Activated T-cell treated with anti-CD3 and anti-CD28 coated beads, Interleukin-2, amount 50 U/mL, for 48 hours (primary cell): ENCODE measurements at regions not wholly inside any gene's neighbourhood (a gene's known extent, or its start where the extent isn't known, plus 50 kb on each side); places are given as distances from the start of the nearest gene placed in this dataset.

Experiments used
- DNase-seq, 2 experiments: peaks; one replicate each; pipeline ENCODE4 v3.0.0-alpha.2; 2020

DNA sequence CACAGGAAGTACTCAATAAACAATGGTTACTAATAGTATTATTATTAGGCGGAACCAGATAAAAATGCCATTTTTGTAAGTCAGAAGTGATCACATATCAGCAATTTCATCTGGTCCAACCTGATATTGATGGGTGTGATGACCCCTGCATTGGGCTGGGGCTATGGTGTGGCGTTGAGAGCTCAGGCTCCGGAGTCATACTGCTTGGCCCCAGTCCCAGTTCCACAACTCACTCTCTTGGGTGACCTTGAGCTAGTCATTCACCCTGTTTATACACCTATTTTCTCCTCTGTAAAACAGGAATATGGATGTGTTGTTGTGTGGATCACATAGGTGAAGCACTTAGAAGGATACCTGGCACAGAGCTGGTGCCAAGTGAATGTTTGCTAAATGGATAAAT is 229.4 kb upstream of the POU3F1 start:
- no peak for DNase-seq

DNA sequence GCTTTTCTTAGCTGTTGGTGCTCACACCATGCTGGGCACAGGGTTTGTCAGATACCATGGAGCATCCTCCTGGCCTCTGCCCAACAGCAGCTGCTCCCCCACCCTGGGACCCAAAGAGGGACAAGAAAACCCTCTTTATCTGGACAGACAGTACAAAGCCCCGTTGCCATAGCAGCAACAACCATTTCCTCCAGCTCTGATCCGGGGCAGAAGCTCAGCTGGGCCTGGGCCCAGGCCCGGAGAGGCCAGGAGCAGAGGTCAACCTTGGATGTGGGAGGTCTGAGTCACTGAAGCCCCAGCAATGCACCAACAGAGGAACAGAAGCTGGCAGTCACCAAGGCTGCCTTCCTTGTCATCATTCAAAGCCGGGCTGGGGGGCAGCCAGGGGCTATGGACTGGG is 228.4 kb upstream of the POU3F1 start:
- DNase-seq = no peak

DNA sequence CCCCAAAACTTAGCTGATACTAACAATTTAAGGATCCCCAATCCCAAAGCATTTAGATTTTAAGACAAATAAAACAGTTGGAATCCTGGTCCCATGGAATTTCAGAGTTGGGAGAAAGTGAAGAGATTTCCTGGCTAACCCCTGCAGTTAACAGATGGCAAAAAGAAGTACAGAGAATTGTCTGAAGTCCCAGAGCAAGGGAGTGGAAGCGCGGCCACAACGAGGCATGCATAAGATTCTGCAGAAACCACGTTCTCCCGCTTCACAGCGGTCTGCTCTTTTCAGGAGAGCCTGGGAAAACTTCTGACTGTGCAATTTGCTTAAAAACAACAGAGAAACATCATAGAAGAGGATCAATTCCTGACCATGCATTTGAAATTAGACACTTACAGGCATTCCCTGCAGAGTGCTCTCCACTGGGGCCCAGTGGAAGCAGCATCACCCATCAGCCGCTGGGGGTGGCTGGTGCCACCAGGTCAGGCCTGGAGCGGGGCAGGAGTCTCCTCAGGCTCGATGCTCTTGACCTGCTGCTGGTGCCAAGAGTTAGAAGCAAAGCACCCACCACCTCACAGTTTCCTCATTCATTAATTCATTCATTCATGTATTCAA is 226.7 kb upstream of the POU3F1 start:
- no peak for DNase-seq

DNA sequence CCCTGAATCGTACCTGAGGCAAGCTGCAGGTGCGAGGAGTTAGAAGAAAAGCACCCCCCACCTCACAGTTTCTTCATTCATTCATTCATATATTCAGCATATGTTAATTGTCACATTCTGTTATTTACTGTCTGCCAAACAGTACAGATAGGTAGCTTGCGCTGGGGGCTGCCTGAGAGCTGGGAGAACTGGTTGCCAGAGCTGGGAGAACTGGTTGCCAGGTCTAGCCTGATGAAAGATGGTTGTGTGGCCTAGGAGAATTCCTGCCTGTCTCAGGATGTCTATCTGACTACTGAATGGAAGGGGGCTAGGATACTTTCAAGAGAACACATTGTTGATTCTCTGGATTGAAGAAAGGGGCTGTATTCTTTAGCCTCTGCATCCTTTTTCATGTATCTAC is 225.9 kb upstream of the POU3F1 start:
- DNase-seq = no peak

DNA sequence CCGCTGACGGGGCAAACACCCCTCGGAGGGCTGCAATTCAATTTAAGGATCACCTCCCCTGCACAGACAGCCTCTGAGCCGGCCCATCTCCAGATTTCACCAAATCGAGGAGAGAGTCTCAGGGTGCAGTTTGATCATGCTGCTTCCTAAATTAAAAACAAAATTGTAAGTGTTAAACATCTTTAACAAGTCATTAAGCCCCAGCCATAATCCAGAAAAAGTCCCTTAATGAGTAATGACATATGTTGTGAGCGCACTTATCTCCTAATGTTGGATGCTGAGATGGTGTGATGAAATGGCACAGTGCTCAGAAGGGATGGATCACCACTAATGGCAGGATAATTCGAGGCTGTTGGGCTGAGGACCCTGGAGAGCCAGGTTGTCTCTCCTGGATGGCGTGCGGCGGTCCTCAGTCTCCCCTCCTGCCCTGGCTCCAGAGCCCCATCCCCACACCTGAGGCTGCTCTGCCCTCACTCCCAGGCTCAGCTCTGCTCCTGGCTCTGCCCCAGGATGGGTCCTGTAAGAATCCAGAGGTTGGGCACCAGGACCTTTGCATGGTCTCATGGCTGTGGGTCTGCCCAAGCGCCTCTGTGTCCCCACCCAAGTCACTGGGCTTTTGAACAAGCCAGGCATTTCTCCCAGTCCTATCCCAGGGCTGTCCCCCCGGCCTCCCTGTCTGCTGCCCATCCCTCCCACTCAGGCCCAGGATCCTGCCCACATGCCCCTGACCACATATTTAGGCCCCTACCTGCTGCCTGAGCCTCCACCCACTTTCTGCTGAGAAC is 224.4 kb upstream of the POU3F1 start:
- no peak for DNase-seq

DNA sequence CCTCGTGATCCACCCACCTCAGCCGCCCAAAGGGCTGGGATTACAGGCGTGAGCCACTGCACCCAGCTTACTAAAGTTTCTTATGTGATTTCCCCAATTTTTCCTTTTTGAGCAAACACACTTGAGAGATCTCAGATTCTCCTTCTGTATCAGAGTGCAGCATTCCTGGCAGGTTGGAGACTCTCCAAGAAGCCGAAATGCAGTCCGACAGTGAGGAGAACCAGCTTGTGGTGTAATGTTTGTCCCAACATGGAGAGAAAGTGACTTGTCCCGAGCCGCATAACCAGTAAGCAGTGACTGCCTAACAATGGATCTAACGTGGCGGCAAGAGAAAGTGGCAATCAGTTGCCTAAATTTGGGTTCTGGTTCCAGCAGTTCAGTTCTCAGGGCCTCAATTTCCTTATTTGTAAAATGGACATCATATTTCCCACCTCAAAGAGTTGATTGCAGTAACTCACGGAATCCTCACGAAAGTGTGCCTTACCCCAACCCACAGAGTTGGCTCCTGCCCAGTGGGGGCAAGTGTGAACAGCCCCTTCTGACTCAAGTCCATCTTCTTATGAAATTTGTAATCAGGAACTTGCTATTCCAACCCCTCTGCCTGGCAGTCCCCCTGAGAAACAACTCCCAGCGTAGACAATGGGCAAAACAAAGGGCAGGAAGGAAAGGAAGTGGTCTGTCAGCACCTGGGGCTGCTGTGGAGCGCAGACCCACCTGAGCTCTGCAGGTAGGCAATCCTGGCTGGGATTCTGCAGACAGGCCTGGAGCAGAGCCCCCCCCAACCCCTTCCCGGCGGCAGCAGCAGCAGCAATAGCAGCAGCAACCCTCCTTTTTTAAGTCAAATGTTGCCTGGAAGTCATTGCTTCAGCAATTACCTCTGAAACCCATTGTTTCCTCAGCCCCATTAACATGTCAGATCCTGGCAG is 223.6 kb upstream of the POU3F1 start:
- no peak for DNase-seq

DNA sequence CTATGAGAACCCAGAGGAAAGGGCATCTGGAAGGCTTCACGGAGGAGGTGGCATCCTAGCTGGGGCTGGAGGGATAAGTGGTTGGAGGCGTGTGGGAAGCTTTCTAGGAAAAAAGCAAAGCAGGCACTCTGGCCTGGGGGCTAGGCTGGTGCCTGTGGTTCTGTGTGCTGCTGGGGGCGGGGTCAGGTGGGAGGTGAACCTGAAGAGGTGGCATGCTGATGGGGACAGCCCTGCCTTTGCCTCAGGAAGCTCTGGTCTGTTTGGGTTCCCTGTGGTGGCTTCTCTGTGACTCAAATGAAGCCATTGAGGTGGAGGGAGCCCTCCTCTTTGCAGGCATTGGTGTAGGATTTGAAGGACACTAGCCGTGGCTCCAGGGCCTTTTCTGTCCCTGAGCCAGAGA is 221.6 kb upstream of the POU3F1 start:
- no peak for DNase-seq

DNA sequence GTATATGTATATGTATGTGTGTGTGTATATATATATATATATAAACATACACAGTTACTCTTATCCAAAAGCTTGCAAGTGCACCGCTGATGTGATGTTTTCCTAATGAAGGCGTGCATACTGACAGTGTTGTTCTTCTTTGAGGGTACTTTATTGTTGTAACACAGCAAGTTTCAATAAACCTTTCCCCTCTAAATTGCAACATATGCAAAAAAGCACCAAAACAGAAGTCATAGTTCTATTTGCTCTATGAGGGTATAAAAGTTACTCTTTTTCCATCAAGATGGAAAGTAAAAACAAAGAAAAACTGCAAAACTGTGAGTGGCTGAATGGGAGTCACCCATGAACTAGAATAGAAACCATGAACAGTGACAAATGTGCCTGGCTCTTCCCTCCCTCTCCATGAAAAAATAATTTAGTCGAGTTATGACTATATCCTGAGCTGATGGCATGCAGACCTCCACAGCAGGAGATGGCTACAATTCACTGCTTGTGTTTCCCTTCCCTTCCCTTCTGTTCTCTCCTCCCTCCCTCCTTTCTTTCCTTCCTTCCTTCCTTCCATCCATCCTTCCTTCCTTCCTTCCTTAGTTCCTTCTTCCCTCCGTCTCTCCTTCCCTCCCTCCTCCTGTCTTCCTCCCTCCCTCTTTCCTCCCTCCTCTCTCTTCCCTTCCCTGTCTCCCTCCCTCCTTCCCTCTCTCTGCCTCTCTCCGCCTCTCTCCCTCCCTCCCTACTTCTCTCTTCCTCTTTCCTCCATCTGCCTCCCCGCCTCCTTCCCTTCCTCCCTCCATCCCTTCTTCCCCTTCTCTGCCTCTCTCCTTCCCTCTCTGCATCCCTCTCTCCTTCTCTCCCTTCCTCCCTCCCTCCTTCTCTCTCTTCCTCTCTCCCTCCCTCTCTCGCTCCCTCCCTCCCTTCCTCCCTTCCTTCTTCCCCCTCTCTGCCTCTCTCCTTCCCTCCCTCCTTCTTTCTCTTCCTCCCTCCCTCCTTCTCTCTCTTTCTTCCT is 220.7 kb upstream of the POU3F1 start:
- DNase-seq = no peak

DNA sequence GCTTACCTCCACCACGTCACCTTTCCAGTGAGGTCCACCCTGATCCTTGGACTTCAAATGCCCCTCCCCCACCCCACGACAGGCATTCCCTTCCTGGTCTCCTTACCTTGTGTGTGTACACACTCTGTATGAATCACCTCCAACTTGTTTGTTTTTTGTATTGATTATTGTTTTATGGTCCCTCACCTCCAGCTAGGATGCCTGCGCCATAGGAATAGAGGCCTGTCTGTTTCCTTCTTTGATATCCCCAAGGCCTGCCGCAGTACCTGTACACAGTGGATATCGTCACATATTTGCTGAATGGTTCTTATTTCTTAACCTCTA is 219.6 kb upstream of the POU3F1 start:
- DNase-seq = no peak

DNA sequence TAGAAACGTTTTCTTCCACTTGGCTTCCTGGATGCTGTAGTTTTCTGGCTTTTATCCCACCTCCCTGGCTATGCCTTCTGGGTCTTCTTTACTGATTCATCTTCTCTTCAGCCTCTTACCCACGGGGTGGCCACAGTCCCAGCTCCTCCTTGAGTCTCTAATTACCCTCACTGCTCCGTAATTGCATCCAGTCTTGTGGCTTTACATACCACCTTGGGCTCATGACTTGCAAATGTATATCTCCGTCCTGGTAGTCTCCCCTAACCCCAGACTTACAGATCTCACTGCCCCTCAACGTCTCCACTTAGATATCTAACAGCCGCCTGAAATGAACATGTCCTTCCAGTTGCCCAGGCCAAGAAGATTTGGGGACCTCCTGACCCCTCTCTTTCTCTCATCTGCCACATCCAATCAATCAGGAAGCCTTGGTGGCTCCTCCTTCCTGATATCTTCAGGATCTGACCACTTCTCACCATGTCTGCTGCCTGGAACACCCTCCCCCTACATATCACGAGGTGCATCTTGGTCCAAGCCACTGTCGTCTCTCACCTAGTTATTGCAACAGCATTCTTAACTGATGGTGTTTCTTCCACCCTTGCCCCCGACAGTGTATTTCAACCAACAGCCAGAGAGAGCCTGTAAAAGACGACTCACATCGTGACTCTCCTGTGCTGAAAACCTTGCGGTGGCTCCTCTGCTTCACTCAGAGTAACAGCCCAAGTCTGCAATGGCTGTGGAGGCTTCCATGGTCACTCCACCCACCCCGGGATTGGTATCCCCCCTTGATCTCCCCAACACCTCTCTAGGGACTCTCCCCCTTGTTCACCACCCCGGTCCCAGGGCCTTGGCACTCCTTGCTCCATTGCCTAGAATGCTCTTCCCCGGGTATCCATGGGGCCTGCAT is 219.0 kb upstream of the POU3F1 start:
- no peak for DNase-seq

DNA sequence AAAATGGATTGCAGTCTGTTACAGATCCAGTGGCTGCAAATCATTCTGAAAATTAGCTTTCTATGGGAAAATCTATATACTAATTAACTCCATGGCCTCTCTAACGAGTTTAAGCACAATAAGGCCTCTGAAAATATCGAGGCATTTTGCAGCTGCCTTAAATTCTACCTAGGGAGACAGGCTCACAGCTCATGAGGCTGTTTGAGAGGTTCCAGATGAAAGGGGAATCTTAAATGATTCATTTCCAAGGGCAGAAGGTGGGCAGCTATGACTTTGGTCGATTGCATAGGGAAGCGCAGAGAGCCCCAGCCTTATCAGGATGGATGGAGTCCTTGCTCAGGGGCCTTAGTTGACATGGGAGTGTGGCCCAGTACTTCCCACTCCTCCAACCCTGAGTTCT is 216.8 kb upstream of the POU3F1 start:
- no peak for DNase-seq

DNA sequence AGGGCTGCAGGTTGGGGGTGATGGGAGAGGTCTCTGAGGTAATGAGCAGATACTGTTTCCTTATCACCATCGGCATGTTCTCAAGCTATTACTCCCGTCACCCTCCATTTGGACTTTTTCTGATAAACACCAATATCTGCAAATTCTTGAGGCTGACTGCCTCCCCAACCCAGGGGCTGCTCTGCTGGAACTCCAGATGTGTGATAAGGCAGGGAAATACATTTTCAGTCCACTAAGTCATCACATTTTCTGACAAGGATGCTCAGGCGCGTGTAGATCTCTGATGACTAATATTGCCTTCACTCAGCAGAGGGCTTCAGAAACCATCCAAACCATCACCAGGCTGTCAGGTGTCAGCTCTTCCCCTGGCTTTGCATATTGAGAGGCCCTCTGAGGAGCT is 215.0 kb upstream of the POU3F1 start:
- DNase-seq = no peak

DNA sequence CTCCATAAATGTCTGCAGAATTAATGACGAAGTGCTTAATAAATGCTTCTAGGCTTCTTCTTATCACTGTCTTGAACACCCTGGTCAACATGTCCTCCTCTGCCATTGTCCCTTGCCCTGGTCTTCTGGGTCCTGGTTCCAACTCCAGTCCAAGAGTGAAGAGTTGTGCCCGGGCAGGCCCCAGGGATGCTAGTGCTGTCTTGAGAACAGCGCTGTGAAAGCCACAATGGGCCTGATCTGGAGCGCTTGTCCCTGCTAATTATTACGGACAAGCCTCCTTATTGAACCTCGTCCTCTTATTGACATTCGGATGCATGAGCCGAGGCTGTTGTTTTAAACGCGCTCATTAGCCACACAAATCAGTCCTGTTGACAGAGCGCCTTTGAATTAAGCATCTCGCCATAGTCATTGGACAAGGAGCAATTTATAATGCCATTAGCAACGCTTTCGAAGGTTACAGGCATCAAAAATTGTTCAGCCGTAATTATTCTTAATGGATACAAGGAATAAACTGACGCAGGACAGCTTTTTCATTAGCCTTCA is 211.6 kb upstream of the POU3F1 start:
- no peak for DNase-seq

DNA sequence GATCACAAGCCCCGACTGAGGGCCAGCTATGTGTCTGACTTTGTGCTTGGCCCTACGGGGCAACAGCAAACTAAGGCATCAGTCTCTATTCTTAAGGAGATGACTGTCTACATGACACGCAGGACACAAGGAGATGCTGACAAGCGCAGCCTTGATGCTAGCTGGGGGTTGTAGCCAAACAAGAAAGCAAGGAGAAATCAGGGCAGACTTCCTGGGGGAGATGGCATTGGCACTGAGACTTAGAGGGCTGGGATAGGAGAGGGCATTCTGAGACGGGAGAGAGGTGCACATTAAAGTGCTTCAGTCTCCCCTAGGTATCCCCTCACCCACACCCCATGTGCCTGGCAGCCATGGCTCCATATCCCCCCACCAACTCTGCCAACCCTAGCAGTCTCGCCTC is 210.8 kb upstream of the POU3F1 start:
- no peak for DNase-seq

DNA sequence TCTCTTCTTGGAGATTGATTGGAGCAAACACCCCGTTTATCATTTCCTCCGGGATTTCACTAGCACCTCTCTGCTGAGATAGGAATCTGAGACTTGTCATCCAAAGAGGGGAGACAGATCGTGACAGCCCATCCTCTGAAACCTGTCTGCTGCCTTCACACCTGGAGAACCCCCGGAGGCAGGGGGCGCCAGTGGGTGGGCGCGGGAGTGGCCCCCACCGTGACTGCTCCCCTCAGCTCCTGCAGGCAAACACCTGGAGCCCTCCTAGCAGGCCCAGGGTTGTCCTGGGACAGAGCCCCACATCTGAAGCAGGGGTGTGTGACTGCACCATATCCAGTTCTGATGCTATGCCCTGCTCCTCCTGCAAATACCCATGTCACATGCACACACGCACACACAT is 209.5 kb upstream of the POU3F1 start:
- DNase-seq = no peak

DNA sequence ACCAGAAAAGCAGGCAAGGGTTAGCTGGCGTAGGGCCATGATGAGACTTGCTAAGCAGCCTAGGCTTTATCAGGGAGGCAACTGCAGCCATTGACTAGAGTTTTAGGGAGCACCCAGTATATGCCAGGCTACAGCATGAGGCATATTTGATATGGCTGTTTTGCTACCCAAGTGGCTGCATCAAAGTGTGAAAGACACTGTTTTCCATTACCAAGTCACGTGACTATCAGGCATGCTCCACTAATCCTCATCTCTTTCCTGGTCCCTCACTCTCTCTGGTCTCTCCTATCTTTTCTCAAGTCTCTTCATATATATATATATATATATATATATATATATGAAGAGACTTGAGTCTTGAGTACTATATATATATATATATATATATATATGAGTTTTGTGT is 206.7 kb upstream of the POU3F1 start:
- no peak for DNase-seq

DNA sequence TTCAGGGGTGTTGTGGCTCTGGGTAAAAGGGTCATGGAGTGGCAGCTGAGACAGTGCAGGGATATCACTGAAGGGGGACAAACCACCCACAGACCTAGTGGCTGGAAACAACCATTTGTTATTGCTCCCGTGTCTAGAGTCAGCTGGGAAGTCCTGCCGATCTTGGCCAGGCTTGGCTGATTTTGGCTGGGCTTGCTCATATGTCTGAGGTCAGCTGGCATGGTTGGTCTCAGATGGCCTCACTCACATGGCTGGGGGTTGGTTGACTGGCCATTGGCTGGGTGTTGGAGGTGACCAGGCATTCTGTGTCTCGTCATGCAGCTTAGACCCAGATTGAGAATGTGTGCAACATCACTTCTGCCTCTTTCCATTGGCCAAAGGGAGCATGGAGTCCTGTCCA is 203.8 kb upstream of the POU3F1 start:
- no peak for DNase-seq

DNA sequence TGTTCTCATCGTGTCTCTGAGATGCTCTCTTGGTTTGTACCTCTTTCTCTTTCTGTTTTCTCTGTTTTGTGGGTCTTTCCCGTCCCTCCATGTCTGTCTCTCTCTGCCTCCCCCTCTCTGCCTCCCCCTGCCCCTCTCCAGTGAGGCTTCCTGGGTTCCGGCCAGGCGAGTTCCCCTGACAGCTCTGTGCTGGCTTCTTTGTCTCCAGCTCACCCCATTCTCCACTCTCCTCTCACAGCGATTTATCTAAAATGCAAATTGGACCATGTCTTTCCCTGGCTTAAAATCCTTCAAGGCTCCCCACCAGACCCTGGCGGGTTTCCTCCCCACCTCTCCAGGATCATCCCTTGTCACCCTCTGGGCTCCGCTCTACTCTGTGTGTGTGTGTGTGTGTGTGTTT is 202.4 kb upstream of the POU3F1 start:
- DNase-seq = no peak

DNA sequence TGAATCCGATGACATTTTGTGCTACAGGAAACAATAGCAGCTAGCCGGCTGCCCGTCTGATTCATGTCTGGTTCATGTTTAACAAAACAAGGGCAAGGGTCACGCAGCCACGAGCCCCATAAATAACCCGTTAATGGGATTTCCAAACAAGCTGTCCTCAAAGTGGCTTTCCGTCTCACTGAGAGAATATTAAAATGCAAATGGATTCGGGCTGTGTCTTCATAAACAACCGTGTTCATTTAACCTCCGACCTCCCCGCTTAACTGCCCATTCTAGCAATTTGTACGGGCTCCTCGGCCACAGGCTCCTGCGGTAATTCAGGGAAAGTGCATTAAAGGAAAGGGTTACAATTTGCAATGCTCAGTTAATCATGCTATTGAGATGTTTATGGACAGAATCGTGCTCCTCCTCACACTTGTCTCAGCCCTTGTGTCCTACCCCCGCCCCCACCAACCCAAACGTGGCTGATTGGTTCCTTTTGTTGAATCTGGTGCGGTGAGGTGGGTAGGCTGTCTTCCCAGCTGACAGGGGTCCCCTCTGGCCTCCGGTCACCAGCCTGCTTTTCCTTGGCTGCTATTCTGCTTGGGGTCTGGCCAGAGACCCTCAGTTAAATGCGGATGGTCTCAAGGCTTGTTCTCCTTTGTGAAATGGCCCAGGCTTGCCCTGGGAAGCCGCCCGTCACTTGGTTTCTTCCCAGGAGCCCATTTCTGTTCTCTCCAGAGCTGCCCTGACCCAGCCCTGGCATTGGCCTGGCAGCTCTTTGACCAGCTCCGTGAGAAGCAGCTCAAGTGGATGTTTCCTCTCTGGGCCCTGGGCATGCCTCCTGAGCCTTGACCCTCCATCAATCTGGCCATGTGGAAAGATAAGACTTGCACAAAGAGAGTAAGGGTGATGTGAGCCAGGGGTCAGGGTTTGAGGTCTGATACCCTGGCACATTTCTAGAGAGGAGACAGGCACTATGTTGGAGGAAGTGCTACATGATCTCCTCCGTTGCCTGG is 200.7 kb upstream of the POU3F1 start:
- no peak for DNase-seq
